ENCODE measurements at regions not wholly inside any gene's neighbourhood (a gene's known extent, or its start where the extent isn't known, plus 50 kb on each side); places are given as distances from the start of the nearest gene placed in this dataset.
A peak's percentile ranks its signal among the peaks of the same experiment; 100 is the strongest.
"Not testable (repeated sequence)": the region's sequence is repeated elsewhere in the genome, so short reads cannot be mapped to it uniquely, and the experiment has no call there.

GRCh38 chr5:5831622-5832021 is 409.1 kb downstream of the ICE1 start:
- FAIRE-seq = not testable (repeated sequence)

DNA sequence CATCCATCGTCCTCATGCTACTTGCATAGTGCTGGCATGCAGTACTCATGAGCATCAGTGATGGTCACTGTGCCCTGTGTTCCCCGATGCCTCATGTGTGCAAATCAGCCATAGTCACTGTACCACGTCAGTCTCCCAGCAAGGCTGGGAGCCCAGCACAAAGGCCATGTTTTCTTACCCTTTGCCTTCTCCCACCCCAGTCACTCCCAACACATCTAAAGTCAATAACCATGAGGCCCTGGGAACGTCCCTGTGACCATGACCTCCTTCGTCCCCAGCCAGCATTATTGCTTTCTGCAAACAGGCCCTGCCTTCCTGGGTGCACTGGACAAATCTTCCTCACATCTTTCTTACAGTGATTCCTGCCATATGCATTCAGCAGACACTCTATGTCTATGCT is 406.1 kb downstream of the ICE1 start:
- FAIRE-seq = no peak

- FAIRE-seq = no peak
Measured at GRCh38 chr5:5826911-5827310, 404.4 kb downstream of the ICE1 start.

GRCh38 chr5:5822729-5823257 is 400.3 kb downstream of the ICE1 start:
- no peak for FAIRE-seq

- no peak for FAIRE-seq
Measured at GRCh38 chr5:5816960-5817359, 394.5 kb downstream of the ICE1 start.

- FAIRE-seq = no peak
Measured at GRCh38 chr5:5813441-5813840, 391.0 kb downstream of the ICE1 start.

DNA sequence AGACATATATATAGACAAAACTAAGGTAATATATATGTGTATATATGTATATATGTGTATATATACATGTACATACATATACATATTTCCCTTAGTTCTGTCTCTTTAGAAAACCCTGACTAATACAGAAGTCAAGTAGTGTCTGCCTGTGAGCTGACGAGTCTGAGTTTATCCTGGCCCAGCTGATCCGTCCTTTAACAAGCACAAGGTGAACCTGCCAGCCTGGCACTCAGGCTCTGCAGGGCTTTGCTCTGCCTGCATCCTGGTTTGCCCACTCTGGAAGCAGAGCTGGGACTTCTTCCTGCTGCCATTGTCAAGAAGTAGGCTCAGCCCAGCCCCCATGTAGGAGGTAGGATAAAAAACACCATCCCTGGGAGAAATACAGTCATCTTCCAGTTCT is 388.0 kb downstream of the ICE1 start:
- no peak for FAIRE-seq

DNA sequence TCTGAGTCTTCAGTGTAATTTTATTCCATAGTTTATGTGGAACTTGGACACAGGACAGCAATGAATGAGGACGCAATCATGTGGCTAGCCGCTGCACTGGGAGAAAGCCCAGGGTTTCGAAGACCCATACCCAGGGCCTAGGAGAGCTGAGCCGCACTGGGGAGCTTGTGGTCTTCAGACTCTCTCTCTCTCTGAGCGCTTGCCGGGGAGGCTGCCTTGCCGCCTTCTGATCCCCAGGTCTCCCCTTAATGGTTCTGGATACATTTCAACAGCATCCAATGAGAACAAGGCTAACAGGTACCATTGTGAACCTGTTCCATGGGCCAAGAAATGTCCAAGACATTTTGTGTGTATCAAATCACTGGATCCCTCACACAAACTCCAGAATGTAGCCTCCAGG is 383.4 kb downstream of the ICE1 start:
- no peak for FAIRE-seq

- no peak for FAIRE-seq
Measured at GRCh38 chr5:5804478-5805233, 382.2 kb downstream of the ICE1 start.

- FAIRE-seq = no peak
Measured at GRCh38 chr5:5800801-5801761, 378.6 kb downstream of the ICE1 start.

DNA sequence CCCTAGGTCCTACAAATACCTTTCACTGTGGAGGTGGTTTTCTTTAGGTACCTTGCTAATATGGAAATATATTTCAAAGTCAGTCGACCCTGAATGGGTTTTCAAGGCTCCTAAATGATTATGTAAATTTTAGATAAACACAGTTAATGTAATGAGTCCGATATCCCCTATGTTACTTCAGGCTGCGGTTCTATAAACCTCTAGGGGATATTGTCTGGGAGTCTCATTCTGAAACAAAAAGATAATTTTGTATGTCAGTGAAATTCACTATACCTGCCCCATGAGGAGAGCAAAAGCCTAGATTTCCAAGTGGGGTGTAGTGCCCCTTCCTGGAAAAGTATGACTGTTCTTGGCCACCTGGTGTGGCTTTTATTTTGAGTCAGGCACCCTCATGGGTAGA is 377.3 kb downstream of the ICE1 start:
- FAIRE-seq = no peak

- no peak for FAIRE-seq
Measured at GRCh38 chr5:5799229-5799628, 376.8 kb downstream of the ICE1 start.

DNA sequence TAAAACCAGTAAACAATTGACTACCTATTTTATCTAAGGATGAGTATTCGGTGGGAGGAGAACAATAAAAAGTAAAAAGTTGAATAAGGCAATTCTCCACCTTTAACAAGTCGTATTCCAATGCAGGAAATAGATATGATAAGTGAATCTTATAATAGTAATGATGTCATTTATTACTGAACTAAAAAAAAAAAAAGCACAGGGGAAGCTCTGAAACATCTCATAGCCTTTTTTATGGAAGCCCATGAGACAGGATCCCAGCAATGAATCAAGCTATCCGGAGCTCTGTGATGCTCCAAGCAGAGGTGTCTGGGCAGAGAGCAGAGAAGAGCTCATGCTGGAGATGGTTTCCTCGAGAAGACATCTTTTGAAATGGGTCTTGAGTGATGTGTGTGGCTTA is 376.0 kb downstream of the ICE1 start:
- no peak for FAIRE-seq

- no peak for FAIRE-seq
Measured at GRCh38 chr5:5798041-5798440, 375.6 kb downstream of the ICE1 start.

- no peak for FAIRE-seq
Measured at GRCh38 chr5:5795074-5795771, 372.7 kb downstream of the ICE1 start.

DNA sequence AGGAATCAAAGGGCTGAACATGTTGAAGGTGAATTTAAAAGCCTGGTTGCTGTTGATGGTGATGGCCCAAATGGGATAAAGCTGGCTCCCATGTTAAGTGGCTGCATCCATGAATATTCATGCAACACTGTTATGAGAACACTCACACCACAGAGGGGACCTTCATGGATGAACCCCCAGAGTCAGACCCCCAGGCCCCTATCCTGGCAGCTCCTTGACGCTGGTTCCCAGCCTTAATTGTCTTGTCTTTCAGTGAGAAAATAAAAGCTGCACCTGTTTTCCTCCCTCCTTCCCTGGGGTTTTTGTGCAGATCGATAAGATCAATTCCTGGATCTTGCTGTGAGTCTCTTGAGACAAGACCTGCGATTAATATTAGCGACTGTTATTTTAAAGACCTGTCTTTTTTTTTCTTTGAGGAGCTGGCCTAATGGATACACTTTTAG is 371.7 kb downstream of the ICE1 start:
- FAIRE-seq = no peak

DNA sequence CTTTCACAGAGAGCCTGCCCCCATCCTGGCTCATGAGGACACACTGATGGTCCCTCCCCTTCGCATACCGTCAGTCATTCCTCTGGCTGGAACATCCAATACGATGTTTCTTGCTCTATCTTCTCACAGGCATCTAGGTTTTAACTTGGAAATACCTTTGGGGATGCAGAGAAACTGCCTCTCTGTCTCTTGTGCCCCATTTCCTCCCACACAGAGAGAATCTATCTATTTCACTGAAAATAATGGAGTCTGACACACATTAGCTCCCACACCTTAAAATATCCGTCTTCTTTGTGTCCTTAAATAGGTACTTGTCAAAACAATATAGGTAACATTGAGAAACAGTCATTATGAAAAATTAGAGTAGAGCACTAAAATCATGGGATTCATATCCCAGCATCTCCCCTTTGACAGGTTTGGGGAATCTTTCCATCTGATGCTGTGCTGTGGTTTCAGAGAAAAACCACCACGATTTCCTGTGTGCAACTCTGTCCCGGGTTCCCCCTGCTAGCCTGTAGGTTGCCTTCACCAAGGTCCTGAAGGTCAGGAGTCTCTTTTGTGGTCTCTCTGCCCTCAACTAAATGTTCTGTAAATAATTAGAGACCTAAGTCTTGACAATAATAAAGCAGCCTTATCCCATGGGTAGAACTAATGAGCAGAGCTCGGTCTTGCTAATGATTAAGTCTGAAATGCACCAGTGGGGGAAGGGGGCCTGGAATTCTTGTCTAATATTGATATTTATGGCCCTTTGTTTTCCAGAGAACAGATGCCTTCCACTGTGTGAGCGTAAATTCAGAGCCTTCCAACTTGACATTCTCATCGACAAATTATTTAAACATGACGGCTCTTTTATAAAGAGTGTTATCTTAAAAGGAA is 371.0 kb downstream of the ICE1 start:
- FAIRE-seq = no peak

- no peak for FAIRE-seq
Measured at GRCh38 chr5:5792106-5792505, 369.6 kb downstream of the ICE1 start.

GRCh38 chr5:5788793-5789192 is 366.3 kb downstream of the ICE1 start:
- no peak for FAIRE-seq

- FAIRE-seq = no peak
Measured at GRCh38 chr5:5787373-5787772, 364.9 kb downstream of the ICE1 start.

DNA sequence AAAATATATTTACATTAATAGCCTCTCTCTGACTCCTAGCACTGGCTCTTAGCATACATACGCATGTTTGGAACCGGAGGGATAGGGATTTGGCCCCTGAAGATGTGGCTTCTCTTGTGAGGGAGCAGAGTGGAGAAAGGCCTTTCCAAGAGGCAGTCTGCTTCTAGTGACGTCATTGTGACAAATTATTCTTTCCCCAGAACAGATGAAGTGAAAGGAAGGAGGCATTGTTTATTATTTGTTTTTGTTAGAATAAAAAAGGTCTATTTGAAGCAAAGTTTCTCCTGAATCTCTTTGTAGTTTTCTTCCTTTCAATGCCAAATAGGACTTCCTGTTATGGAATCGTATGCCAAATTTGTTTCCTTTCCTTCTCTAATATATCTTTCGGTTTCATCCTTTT is 361.6 kb downstream of the ICE1 start:
- FAIRE-seq = peak; percentile 4

DNA sequence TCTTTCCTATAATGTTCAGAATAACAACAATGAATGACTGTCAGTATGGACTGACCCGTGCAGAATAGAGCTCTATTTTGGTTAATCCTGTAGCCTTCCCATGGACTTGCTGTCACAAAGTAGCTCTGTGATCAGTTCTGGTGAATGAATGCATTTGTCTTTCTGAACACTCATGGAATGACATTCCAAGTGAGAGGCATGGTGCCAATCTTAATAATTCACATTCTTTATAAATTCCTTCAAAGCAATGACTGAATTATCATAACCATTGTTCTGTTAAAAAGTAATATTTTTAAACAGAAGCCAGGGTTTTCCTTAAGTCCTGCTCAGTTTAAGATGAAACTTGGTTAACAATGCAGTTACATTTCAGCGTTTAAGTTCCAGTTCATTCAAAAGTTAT is 360.5 kb downstream of the ICE1 start:
- FAIRE-seq = no peak
